DMS153 treated with DMSO at 0.1 percent for 48 hours (cell line): ENCODE measurements at regions not wholly inside any gene's neighbourhood (a gene's known extent, or its start where the extent isn't known, plus 50 kb on each side); places are given as distances from the start of the nearest gene placed in this dataset.
"Not testable (repeated sequence)": the region's sequence is repeated elsewhere in the genome, so short reads cannot be mapped to it uniquely, and the experiment has no call there.

Experiments used
- DNase-seq: peaks from one replicate; lab custom pipeline; 2025; ENCODE audit not compliant: unreplicated experiment; lab: John Stamatoyannopoulos, UW

- DNase-seq = no peak
These were observed 85.1 kb downstream of the GNL3L start for GRCh38 chrX:54615109-54615508.

DNA sequence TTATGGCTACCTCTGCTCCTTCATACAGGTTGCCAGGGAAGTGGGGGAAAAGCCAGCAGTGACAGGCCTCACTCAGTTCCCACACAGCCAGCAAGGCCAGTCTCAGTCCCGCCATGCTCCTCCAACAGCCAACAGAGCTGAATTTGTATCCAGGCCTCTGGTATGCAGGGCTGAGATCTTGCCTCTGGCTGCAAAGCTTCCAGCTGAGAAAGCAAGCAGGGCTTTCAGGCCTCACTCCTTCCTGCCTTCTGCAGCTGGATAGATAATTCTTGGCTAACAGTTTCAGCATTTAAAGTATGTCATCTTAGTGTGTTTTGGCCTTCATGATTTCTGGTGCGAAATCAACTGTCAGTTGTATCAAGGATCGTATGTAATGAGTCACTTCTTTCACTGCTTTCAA, 103.6 kb downstream of the GNL3L start:
- DNase-seq = no peak

DNA sequence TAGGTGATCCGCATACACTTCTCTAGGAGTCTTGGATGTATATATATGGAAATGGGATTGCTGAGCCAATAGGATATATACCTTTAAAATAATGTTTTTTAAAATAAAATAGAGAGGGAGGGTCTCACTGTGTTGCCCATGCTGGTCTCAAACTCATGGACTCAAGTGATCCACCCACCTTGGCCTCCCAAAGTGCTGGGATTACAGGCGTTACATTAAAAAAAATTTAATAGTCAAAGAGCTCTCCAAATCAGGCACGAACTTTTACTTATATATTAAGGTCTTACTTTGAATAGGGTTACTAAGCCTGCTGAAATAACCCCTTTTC, 109.0 kb downstream of the GNL3L start:
- no peak for DNase-seq

- peak; percentile 80 for DNase-seq
These were observed 109.5 kb downstream of the GNL3L start for GRCh38 chrX:54639346-54640102.

DNA sequence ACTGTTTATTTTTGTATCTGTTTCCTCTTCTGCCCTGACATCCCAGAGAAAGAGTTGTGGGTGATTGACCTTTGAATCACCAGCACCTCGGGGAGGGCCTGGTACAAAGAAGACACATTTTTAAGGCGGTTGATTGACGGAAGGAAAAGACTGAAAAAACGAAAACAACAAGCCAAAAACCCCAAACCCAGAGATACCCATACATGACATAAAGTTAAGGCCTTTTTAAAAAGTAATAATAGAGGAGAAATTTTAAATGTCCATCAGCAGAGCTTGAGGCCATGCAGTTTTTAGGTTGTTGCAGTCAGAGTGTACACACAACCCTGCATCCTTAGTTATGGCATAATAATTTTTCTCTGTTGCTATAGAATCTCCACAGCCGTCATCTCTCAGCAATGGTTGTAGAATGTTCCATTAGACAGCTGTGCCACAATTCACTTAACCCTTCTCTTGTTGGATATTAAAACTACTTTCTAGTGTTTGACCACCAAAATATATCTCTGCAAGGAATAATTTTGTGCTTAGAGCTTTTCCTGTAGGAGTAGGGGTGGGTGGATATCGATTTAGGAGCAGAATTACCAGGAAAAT, 110.2 kb downstream of the GNL3L start:
- DNase-seq = no peak

GRCh38 chrX:54640736-54641135, 110.7 kb downstream of the GNL3L start:
- DNase-seq = no peak

- DNase-seq = no peak
These were observed 111.5 kb downstream of the GNL3L start for GRCh38 chrX:54641530-54641929.

DNA sequence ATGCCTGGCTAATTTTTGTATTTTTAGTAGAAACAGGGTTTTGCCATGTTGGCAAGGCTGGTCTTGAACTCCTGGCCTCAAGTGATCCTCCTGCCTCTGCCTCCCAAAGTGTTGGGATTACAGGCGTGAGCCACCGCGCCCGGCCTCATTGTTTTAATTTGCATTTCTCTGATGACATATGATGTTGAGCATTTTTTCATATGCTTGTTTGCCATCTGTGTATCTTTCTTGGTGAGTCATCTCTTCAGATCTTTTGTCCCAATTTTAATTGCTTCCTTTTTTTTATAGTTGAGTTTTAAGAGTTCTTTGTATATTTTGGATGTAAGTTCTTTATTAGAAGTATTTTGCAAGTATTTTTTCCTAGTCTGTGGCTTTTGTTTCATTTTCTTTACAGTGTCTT, 117.6 kb downstream of the GNL3L start:
- DNase-seq = not testable (repeated sequence)

DNA sequence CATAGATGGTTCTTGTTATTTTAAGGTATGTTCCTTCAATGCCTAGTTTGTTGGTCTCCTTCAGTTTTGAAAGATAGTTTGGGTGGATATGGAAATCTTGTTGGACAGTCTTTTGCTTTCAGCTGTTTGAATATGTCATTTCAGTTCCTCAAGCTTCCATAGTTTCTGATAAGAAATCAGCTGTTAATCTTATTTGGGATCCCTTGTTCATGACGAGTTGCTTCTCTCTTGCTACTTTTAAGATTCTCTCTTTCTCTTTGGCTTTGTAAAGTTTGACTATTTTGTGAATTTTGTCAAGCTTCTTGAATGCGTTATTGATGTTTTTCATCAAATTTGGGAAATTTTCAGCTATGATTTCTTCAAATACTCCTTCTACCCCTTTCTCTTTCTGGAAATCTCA, 129.5 kb downstream of the GNL3L start:
- no peak for DNase-seq

DNA sequence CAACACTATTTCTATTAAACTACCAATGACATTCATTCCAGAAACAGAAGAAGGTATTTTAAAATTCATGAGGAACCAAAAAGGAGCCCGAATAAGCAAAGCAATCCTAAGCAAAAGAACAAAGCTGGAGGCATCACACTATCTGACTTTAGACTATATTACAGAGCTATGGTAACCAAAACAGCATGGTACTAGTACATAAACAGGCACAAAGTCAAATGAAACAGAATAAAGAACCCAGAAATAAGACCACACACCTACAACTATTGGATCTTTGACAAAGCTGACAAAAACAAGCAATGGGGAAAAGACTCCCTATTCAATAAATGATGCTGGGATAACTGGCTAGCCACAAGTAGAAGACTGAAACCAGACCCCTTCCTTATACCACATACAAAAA, 122.3 kb downstream of the ITIH6 start:
- DNase-seq = no peak

DNA sequence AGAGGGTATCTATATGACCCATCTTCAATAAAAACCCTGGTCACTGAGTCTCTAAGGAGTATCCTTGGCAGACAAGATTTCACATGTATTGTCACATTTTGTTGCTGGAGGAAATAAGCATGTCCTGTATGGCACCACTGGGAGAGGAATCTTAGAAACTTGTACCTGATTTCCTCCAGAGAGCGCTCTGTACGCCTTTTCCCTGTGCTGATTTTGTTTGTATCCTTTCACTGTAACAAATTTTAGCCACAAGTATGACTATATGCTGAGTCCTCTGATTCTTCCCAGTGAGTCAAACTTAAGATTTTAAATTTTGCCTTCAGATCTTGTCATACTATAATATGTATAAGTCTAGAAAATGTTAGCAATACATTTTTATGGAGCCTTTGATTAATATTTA, 102.8 kb downstream of the ITIH6 start:
- no peak for DNase-seq

GRCh38 chrX:54695816-54696487, 102.1 kb downstream of the ITIH6 start:
- DNase-seq = no peak
